GM13976 (cell line): ENCODE measurements at regions not wholly inside any gene's neighbourhood (a gene's known extent, or its start where the extent isn't known, plus 50 kb on each side); places are given as distances from the start of the nearest gene placed in this dataset.

Source experiments
- DNase-seq: peaks from one replicate; pipeline ENCODE4 v3.0.0; 2012; ENCODE audit warnings: low spot score
- in situ Hi-C: fragments of 300-500 bp; cut with MboI; formaldehyde crosslinking; loops from one replicate; pipeline ENCODE4 v1.12.0; 2022; ENCODE audit warnings: low sequenced_read_pairs, mixed read lengths, inconsistent platforms; ENCODE audit not compliant: unreplicated experiment
- TF ChIP-seq, protein P1 (sequence below): IDR thresholded peaks from 2 replicates; pipeline ENCODE4 v1.5.1; 2012; ENCODE audit warnings: borderline replicate concordance, mild to moderate bottlenecking; ENCODE audit not compliant: insufficient read depth; ENCODE audit errors: extremely low read depth, missing control alignments, control extremely low read depth

GRCh38 chr2:19050354-19050753 is 308.1 kb downstream of the OSR1 start:
- in situ Hi-C loops = no loop called here
- TF ChIP-seq, protein P1, sequence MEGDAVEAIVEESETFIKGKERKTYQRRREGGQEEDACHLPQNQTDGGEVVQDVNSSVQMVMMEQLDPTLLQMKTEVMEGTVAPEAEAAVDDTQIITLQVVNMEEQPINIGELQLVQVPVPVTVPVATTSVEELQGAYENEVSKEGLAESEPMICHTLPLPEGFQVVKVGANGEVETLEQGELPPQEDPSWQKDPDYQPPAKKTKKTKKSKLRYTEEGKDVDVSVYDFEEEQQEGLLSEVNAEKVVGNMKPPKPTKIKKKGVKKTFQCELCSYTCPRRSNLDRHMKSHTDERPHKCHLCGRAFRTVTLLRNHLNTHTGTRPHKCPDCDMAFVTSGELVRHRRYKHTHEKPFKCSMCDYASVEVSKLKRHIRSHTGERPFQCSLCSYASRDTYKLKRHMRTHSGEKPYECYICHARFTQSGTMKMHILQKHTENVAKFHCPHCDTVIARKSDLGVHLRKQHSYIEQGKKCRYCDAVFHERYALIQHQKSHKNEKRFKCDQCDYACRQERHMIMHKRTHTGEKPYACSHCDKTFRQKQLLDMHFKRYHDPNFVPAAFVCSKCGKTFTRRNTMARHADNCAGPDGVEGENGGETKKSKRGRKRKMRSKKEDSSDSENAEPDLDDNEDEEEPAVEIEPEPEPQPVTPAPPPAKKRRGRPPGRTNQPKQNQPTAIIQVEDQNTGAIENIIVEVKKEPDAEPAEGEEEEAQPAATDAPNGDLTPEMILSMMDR = no peak
- no peak for DNase-seq

DNA sequence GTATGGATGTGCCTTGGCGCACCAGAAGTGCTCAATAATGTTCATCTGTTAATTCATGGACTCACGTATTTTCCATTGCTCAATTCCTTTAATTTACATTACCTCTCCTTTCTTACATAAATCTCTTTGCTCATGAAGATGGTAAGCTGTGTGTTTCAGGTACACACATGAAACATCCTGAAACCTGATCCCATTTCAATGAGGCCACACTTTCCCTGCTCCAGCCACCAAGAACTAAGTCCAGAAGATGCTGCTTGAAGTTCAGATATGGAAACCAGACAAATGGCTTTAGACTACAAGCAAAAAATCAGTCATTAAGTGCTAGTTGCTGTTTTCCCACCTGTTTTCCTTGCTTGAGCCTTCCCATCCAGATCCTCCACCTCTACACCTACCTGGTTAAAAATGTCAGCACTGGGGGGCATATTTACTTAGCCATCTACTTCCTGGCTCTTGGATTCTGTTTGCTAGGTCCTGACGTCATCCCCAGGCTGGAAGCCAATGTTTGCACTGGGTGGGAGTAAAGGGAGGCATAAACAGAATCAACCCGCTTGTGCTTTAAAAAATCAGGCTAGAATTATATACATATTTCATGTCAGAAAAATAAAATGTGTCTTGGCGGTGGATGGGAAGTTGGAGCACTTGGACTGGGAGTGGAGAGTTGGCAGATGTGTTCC is 309.7 kb downstream of the OSR1 start:
- in situ Hi-C loops = no loop called here
- TF ChIP-seq, protein P1 = no peak
- DNase-seq = no peak

GRCh38 chr2:19046986-19047780 is 311.2 kb downstream of the OSR1 start:
- in situ Hi-C loops = no loop called here
- peak; percentile 17 for DNase-seq
- TF ChIP-seq, protein P1 = no peak

- no peak for DNase-seq
- in situ Hi-C loops = no loop called here
- TF ChIP-seq, protein P1 = no peak
These were observed 313.3 kb downstream of the OSR1 start for GRCh38 chr2:19045151-19045550.

DNA sequence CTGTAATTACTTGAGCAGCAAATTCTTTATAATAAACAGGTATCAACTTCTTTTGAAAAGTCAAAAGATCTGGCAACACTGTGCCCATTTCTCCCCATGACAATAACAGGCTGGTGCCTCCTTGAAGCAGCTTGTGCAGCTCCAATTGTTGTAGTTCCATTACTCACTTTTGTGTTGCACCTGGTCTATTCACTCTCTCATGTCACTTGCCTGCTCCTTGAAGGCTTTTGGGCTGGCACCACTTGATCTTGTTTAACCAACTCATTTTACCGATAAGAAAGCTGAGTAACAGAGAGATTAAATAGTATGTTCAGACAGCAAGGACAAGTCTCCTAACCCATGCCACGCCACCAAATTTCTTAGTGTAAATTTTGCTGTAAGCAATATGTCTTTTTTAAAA is 314.5 kb downstream of the OSR1 start:
- in situ Hi-C loops = no loop called here

DNA sequence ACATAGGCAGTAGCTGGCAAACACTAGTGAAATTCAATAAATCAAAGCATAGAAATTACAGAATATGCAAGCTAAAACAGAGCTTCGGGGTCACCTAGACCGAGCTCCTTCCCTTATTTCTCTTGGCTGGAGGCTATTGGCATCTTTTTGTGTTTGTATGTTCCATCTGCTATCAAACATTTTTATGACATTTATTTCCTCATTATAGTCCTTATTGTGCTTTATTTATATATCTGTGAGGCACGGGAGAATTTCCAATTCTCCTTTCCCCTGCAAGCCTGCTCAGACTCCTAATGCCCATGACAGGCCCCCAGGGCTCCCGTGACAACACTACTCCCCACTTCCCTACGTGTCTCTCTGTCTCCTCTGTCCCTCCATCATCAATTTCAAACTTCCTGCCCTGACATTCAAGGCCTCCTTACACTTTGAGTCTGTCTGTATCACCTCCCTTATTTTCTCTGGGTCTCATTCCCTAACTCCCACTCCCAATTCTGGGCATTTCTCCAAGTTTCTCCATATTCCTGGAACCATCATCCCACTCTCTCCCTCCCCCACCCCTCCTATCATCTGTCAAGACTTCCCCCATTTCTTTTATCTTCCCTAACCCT is 316.9 kb downstream of the OSR1 start:
- TF ChIP-seq, protein P1 = no peak
- DNase-seq = no peak
- in situ Hi-C loops = no loop called here

More for the DNA sequence above, 314.5 kb downstream of the OSR1 start:
- TF ChIP-seq, protein P1 = no peak
- DNase-seq = no peak
